DOHH2 (cell line): ENCODE measurements at regions not wholly inside any gene's neighbourhood (a gene's known extent, or its start where the extent isn't known, plus 50 kb on each side); places are given as distances from the start of the nearest gene placed in this dataset.

ENCODE experiments used
- H3F3A ChIP-seq: fragments of 200-600 bp; sonication (generic), shearing (Covaris generic); 2 replicates; pipeline ENCODE4 v1.6.0; 2016; ENCODE audit warnings: antibody characterized with exemption, mild to moderate bottlenecking; ENCODE audit not compliant: control insufficient read depth, insufficient read depth
- H3K27ac ChIP-seq: fragments of 200-600 bp; sonication (generic); 2 replicates; pipeline ENCODE4 v1.5.1; 2014; ENCODE audit warnings: low read depth, mild to moderate bottlenecking, low read length, moderate library complexity
- H3K27me3 ChIP-seq: fragments of 200-600 bp; sonication (generic); 2 replicates; pipeline ENCODE4 v1.6.1; 2014; ENCODE audit warnings: mild to moderate bottlenecking, low read length, mixed read lengths; ENCODE audit not compliant: control insufficient read depth
- H3K36me3 ChIP-seq: fragments of 200-600 bp; sonication (generic); 2 replicates; pipeline ENCODE4 v1.6.1; 2014; ENCODE audit warnings: mild to moderate bottlenecking, low read length, moderate library complexity, mixed read lengths; ENCODE audit not compliant: control insufficient read depth
- H3K4me1 ChIP-seq: fragments of 200-600 bp; sonication (generic); 2 replicates; pipeline ENCODE4 v1.6.1; 2014; ENCODE audit warnings: mild to moderate bottlenecking, low read length, mixed read lengths; ENCODE audit not compliant: control insufficient read depth
- H3K4me2 ChIP-seq: fragments of 200-600 bp; sonication (generic); 2 replicates; pipeline ENCODE4 v1.6.0; 2014; ENCODE audit warnings: mild to moderate bottlenecking, low read length, moderate library complexity
- H3K4me3 ChIP-seq: fragments of 200-600 bp; sonication (generic); 2 replicates; pipeline ENCODE4 v1.5.1; 2014; ENCODE audit warnings: mild to moderate bottlenecking, low read length, mixed read lengths
- H3K79me2 ChIP-seq: fragments of 200-600 bp; sonication (generic); 2 replicates; pipeline ENCODE4 v1.6.1; 2014; ENCODE audit warnings: mild to moderate bottlenecking, low read length, mixed read lengths; ENCODE audit not compliant: control insufficient read depth
- H3K9me2 ChIP-seq: fragments of 200-600 bp; sonication (generic); replicated peaks from 2 replicates; pipeline ENCODE4 v1.6.1; 2014; ENCODE audit warnings: mild to moderate bottlenecking, low read length, mixed read lengths; ENCODE audit not compliant: control insufficient read depth
- H3K9me3 ChIP-seq: fragments of 200-600 bp; sonication (generic); 2 replicates; pipeline ENCODE4 v1.6.1; 2014; ENCODE audit warnings: antibody characterized with exemption, low read length, mixed read lengths; ENCODE audit not compliant: control insufficient read depth, insufficient read depth
- H4K20me1 ChIP-seq: fragments of 200-600 bp; sonication (generic); 2 replicates; pipeline ENCODE4 v1.6.0; 2014; ENCODE audit warnings: low read depth, mild to moderate bottlenecking, antibody characterized with exemption, low read length, moderate library complexity; ENCODE audit not compliant: control insufficient read depth, insufficient read depth
- EZH2phosphoT487 ChIP-seq: fragments of 200-600 bp; sonication (generic); IDR thresholded peaks from 2 replicates; pipeline ENCODE4 v1.6.1; 2017; ENCODE audit warnings: borderline replicate concordance, mild to moderate bottlenecking, antibody characterized with exemption, low read length, moderate library complexity, mixed read lengths
- TF ChIP-seq, protein P1 (sequence below): fragments of 200-600 bp; sonication (generic); IDR thresholded peaks from one replicate; pipeline ENCODE4 v1.5.1; 2014; ENCODE audit warnings: antibody characterized with exemption, mild to moderate bottlenecking, low read depth, low read length; ENCODE audit not compliant: poor library complexity, severe bottlenecking

DNA sequence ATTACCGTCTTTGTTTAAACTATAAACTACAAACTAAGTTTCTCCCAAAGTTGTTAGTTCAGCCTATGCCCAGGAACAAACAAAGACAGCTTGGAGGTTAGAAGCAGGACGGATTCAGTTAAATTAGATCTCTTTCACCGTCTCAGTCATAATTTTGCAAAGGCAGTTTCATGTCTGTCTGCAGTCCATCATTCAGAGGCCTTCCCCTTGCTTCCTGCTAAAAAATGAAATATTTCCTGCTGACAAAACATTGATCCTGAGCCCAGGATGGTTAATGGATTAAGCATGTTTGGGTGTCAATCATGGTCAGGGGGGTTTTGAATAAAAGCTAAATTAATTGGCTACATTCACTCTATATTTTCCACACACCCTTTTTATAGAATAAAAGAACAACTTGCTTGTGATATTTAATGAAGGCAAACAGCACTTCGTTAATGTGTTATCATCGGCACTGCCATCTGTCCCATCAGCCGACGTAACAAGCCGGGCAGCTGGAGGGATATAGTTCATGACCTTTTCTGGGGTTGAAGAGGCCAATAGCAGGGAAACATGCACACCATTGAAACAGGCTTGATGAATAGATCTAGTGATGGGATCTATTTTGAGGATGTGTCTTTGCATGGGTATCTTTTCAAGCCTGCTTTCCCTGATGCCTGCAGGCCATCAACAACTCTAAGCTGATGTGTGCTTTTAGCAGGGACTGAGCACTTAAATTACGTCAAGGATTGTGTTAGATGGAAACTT is 521.3 kb upstream of the TMEM132C start:
- no peaks in the 10 kb centered on the region for H3K36me3 ChIP-seq
- no peak overlapping the region for H3K4me3 ChIP-seq
- H3K27ac ChIP-seq, result no peak overlapping the region
- H3K9me3 ChIP-seq, result no peaks in the 10 kb centered on the region
- H3K27me3 ChIP-seq, result no peaks in the 10 kb centered on the region
- no peak overlapping the region for H3K4me2 ChIP-seq
- no peaks in the 10 kb centered on the region for H3K9me2 ChIP-seq
- H3K79me2 ChIP-seq, result no peaks in the 10 kb centered on the region
- H3K4me1 ChIP-seq, result no peaks in the 10 kb centered on the region
- no peaks in the 10 kb centered on the region for H4K20me1 ChIP-seq
- TF ChIP-seq EZH2phosphoT487, result no peak
- TF ChIP-seq, protein P1, sequence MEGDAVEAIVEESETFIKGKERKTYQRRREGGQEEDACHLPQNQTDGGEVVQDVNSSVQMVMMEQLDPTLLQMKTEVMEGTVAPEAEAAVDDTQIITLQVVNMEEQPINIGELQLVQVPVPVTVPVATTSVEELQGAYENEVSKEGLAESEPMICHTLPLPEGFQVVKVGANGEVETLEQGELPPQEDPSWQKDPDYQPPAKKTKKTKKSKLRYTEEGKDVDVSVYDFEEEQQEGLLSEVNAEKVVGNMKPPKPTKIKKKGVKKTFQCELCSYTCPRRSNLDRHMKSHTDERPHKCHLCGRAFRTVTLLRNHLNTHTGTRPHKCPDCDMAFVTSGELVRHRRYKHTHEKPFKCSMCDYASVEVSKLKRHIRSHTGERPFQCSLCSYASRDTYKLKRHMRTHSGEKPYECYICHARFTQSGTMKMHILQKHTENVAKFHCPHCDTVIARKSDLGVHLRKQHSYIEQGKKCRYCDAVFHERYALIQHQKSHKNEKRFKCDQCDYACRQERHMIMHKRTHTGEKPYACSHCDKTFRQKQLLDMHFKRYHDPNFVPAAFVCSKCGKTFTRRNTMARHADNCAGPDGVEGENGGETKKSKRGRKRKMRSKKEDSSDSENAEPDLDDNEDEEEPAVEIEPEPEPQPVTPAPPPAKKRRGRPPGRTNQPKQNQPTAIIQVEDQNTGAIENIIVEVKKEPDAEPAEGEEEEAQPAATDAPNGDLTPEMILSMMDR, result no peak
- no peaks in the 10 kb centered on the region for H3F3A ChIP-seq

- H3K27me3 ChIP-seq, result no peaks in the 10 kb centered on the region
- H3K9me2 ChIP-seq, result no peaks in the 10 kb centered on the region
- no peaks in the 10 kb centered on the region for H3F3A ChIP-seq
- H3K36me3 ChIP-seq, result no peaks in the 10 kb centered on the region
- TF ChIP-seq, protein P1, result no peak
- no peak for TF ChIP-seq EZH2phosphoT487
- H3K4me1 ChIP-seq, result no peaks in the 10 kb centered on the region
- H3K27ac ChIP-seq, result no peak overlapping the region
- H3K4me2 ChIP-seq, result no peak overlapping the region
- no peak overlapping the region for H3K4me3 ChIP-seq
- no peaks in the 10 kb centered on the region for H4K20me1 ChIP-seq
- no peaks in the 10 kb centered on the region for H3K9me3 ChIP-seq
- no peaks in the 10 kb centered on the region for H3K79me2 ChIP-seq
Measured at GRCh38 chr12:127749416-127749815, 517.6 kb upstream of the TMEM132C start.

DNA sequence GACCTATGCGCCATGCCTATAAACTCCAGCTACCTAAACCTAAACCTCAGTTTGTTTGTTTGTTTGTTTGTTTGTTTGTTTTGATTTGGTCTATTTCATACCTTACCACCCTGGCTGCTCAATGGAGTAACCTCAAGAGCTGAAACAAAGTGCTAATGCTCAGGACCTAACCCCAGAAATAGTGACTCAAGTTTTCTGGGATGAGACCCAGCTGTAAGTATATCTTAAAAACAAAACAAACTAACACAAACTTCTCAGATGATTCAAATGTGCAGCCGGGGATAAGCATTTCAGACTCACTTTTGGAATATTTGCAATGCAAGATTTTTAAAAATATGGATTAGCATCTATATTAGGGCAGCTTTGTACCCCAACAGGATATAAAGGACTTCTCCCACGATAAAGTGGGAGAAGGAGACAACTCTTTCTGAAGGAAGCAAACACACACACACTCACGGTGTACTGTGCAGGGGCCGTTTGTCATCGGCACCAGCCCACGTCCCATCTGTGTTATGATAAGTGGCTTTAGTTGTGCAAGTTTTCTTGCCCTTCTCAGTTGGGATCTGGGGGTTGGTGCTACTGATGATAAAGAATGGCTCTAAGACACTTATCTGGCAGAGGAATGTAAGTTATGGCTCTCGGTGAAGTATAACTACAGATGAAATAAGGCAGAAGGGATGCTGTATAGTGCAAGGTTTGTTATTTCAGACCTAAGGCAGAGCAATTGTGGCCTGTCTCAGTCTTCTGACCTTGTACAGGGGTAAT is 516.7 kb upstream of the TMEM132C start:
- Histone ChIP-seq H3F3A (no peaks in the 10 kb centered on the region), H3K9me3 (no peaks in the 10 kb centered on the region), H3K27me3 (no peaks in the 10 kb centered on the region), H3K36me3 (no peaks in the 10 kb centered on the region), H3K79me2 (no peaks in the 10 kb centered on the region), H3K9me2 (no peaks in the 10 kb centered on the region), H3K4me3 (no peak overlapping the region), H4K20me1 (no peaks in the 10 kb centered on the region), H3K27ac (no peak overlapping the region), H3K4me2 (no peak overlapping the region), H3K4me1 (no peaks in the 10 kb centered on the region)
- TF ChIP-seq, protein P1, result no peak
- no peak for TF ChIP-seq EZH2phosphoT487
